ENCODE measurements at regions not wholly inside any gene's neighbourhood (a gene's known extent, or its start where the extent isn't known, plus 50 kb on each side); places are given as distances from the start of the nearest gene placed in this dataset.

- H3K27me3 ChIP-seq (ENCODE audit: control insufficient read depth, extremely low read depth, insufficient read depth, low read length): no peaks in the 10 kb centered on the region
- H3K9me3 ChIP-seq (ENCODE audit: control insufficient read depth, low read depth, low read length): peaks cover 12% of the 10 kb centered on the region
- DNase-seq (ENCODE audit: low read depth, low spot score): no peak
- no peak overlapping the region for H3K4me2 ChIP-seq (ENCODE audit: control insufficient read depth, extremely low read depth, insufficient read depth, low read depth, low read length)
- no peaks in the 10 kb centered on the region for H3K9me1 ChIP-seq (ENCODE audit: control insufficient read depth, extremely low read depth, insufficient read depth, low read length)
- TF ChIP-seq CTCF (optimal IDR thresholded peaks at IDR 0.05 in 1 of 3, IDR thresholded peaks at IDR 0.05 in 1 of 3, conservative IDR thresholded peaks at IDR 0.05 in 1 of 3; ENCODE audit: extremely low read depth in 1 of 3, insufficient read depth in 2 of 3, low read length in 3 of 3): no peak
- TF ChIP-seq EZH2 (IDR thresholded peaks at IDR 0.05; ENCODE audit: low read length): no peak
- H3K9ac ChIP-seq (ENCODE audit: control insufficient read depth, extremely low read depth, insufficient read depth, low read length): no peak overlapping the region
- no peak overlapping the region for H3K4me3 ChIP-seq (ENCODE audit: control insufficient read depth in 2 of 3, extremely low read depth in 1 of 3, insufficient read depth in 2 of 3, low read depth in 1 of 3, low read length in 3 of 3)
- dilution Hi-C loops (cut with MboI; ENCODE audit: extremely low pct_ligation_motif_present, low sequenced_read_pairs): no loop called here
- no peaks in the 10 kb centered on the region for H3K36me3 ChIP-seq (ENCODE audit: control insufficient read depth in 2 of 2, extremely low read depth in 1 of 2, insufficient read depth in 2 of 2, low read length in 2 of 2)
- H3K27ac ChIP-seq (ENCODE audit: control insufficient read depth, insufficient read depth, low read length): no peak overlapping the region
- no peaks in the 10 kb centered on the region for H3K79me2 ChIP-seq (ENCODE audit: control insufficient read depth, insufficient read depth, low read length)
- no peaks in the 10 kb centered on the region for H4K20me1 ChIP-seq (ENCODE audit: control insufficient read depth, extremely low read depth, insufficient read depth, low read length)
- H2AFZ ChIP-seq (ENCODE audit: control insufficient read depth, low read length): no peak overlapping the region
- H3K4me1 ChIP-seq (ENCODE audit: control insufficient read depth, extremely low read depth, insufficient read depth, low read length): peaks cover 6% of the 10 kb centered on the region
- no peak for FAIRE-seq
Observed at GRCh38 chr1:29563092-29563491, 326.8 kb downstream of the PTPRU start.

- no peaks in the 10 kb centered on the region for H3K79me2 ChIP-seq (ENCODE audit: control insufficient read depth, insufficient read depth, low read length)
- H3K27me3 ChIP-seq (ENCODE audit: control insufficient read depth, extremely low read depth, insufficient read depth, low read length): no peaks in the 10 kb centered on the region
- H3K9ac ChIP-seq (ENCODE audit: control insufficient read depth, extremely low read depth, insufficient read depth, low read length): no peak overlapping the region
- H3K9me1 ChIP-seq (ENCODE audit: control insufficient read depth, extremely low read depth, insufficient read depth, low read length): no peaks in the 10 kb centered on the region
- FAIRE-seq: no peak
- H2AFZ ChIP-seq (ENCODE audit: control insufficient read depth, low read length): no peak overlapping the region
- H3K4me2 ChIP-seq (ENCODE audit: control insufficient read depth, extremely low read depth, insufficient read depth, low read depth, low read length): no peak overlapping the region
- no peak overlapping the region for H3K27ac ChIP-seq (ENCODE audit: control insufficient read depth, insufficient read depth, low read length)
- dilution Hi-C loops (cut with MboI; ENCODE audit: extremely low pct_ligation_motif_present, low sequenced_read_pairs): no loop called here
- DNase-seq (ENCODE audit: low read depth, low spot score): no peak
- H3K9me3 ChIP-seq (ENCODE audit: control insufficient read depth, low read depth, low read length): peaks cover 10% of the 10 kb centered on the region
- peaks cover 6% of the 10 kb centered on the region for H3K4me1 ChIP-seq (ENCODE audit: control insufficient read depth, extremely low read depth, insufficient read depth, low read length)
- TF ChIP-seq EZH2 (IDR thresholded peaks at IDR 0.05; ENCODE audit: low read length) (no peak), CTCF (optimal IDR thresholded peaks at IDR 0.05 in 1 of 3, IDR thresholded peaks at IDR 0.05 in 1 of 3, conservative IDR thresholded peaks at IDR 0.05 in 1 of 3; ENCODE audit: extremely low read depth in 1 of 3, insufficient read depth in 2 of 3, low read length in 3 of 3) (no peak)
- no peaks in the 10 kb centered on the region for H3K36me3 ChIP-seq (ENCODE audit: control insufficient read depth in 2 of 2, extremely low read depth in 1 of 2, insufficient read depth in 2 of 2, low read length in 2 of 2)
- no peaks in the 10 kb centered on the region for H4K20me1 ChIP-seq (ENCODE audit: control insufficient read depth, extremely low read depth, insufficient read depth, low read length)
- H3K4me3 ChIP-seq (ENCODE audit: control insufficient read depth in 2 of 3, extremely low read depth in 1 of 3, insufficient read depth in 2 of 3, low read depth in 1 of 3, low read length in 3 of 3): no peak overlapping the region
Observed at GRCh38 chr1:29559056-29559455, 322.7 kb downstream of the PTPRU start.

Measured in keratinocyte (primary cell).